ENCODE measurements at regions not wholly inside any gene's neighbourhood (a gene's known extent, or its start where the extent isn't known, plus 50 kb on each side); places are given as distances from the start of the nearest gene placed in this dataset.

- DNase-seq: no peak
These were observed 50.4 kb upstream of the CIBAR2 start for GRCh38 chr16:85162478-85163277.

GRCh38 chr16:85163278-85164112 is 51.2 kb upstream of the CIBAR2 start:
- no peak for DNase-seq

- DNase-seq: no peak
These were observed 52.2 kb upstream of the CIBAR2 start for GRCh38 chr16:85164431-85164830.

- no peak for DNase-seq
These were observed 52.7 kb upstream of the CIBAR2 start for GRCh38 chr16:85164838-85165516.

GRCh38 chr16:85165781-85166180 is 53.5 kb upstream of the CIBAR2 start:
- DNase-seq: no peak

GRCh38 chr16:85166281-85166680 is 54.0 kb upstream of the CIBAR2 start:
- no peak for DNase-seq

GRCh38 chr16:85166699-85167588 is 54.7 kb upstream of the CIBAR2 start:
- no peak for DNase-seq

- DNase-seq: no peak
These were observed 55.6 kb upstream of the CIBAR2 start for GRCh38 chr16:85167589-85168537.

- no peak for DNase-seq
These were observed 56.5 kb upstream of the CIBAR2 start for GRCh38 chr16:85168732-85169256.

GRCh38 chr16:85169333-85170065 is 57.2 kb upstream of the CIBAR2 start:
- DNase-seq: peak in 1 of 2 donors; percentile 8

- no peak for DNase-seq
These were observed 57.8 kb upstream of the CIBAR2 start for GRCh38 chr16:85170066-85170491.

- no peak for DNase-seq
These were observed 58.3 kb upstream of the CIBAR2 start for GRCh38 chr16:85170590-85171003.

GRCh38 chr16:85171004-85171758 is 58.9 kb upstream of the CIBAR2 start:
- DNase-seq: no peak

- DNase-seq: peak; percentile 11 to 20
These were observed 59.6 kb upstream of the CIBAR2 start for GRCh38 chr16:85171759-85172454.

GRCh38 chr16:85172455-85173145 is 60.3 kb upstream of the CIBAR2 start:
- peak; percentile 5 to 11 for DNase-seq

GRCh38 chr16:85173146-85173980 is 61.1 kb upstream of the CIBAR2 start:
- no peak for DNase-seq
